NCI-H82 treated with DMSO at 0.1 percent for 48 hours (cell line): ENCODE measurements at regions not wholly inside any gene's neighbourhood (a gene's known extent, or its start where the extent isn't known, plus 50 kb on each side); places are given as distances from the start of the nearest gene placed in this dataset.
A peak's percentile ranks its signal among the peaks of the same experiment; 100 is the strongest.

ENCODE experiments used
- DNase-seq: peaks from one replicate; lab custom pipeline; 2025; ENCODE audit not compliant: unreplicated experiment; lab: John Stamatoyannopoulos, UW

GRCh38 chr3:34008836-34009809, 210.7 kb downstream of the PDCD6IP start:
- no peak for DNase-seq

- no peak for DNase-seq
Observed at GRCh38 chr3:34011171-34012101, 213.0 kb downstream of the PDCD6IP start.

GRCh38 chr3:34012102-34012461, 213.7 kb downstream of the PDCD6IP start:
- DNase-seq = peak; percentile 57

DNA sequence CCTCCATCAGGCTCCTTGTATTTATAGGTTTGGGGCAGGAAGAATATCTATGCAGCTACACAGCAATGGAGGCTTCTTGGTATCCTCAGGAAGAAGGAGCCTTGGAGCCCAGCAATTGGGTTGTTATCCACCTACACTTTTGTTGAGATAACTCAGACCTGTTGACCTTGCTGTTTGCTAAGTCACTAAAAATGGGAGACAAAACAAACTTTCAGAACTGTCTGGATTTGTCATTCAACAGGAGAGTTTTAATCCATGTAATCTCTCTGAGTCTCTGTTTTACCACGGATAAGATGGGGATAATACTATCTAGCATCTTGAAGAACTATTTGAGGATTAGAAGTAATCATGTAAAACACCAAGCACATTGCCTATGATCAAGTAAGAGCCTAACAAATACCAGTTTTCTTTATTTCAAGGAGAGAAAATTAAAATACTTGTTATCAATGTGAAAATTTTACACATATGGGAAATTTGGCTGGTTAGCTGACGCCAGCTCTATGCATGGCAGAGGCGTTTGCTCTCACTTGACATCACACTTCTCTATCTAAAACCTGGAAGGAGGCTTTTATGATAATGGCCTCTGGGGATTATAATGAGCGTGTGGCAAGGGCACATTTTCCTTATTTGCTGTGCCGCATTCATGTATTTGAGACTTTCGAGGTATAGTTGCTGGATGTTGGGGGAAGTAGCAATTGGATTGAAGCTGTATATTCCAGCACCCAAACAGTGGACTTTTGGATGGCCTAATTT, 215.6 kb downstream of the PDCD6IP start:
- DNase-seq = peak; percentile 73

DNA sequence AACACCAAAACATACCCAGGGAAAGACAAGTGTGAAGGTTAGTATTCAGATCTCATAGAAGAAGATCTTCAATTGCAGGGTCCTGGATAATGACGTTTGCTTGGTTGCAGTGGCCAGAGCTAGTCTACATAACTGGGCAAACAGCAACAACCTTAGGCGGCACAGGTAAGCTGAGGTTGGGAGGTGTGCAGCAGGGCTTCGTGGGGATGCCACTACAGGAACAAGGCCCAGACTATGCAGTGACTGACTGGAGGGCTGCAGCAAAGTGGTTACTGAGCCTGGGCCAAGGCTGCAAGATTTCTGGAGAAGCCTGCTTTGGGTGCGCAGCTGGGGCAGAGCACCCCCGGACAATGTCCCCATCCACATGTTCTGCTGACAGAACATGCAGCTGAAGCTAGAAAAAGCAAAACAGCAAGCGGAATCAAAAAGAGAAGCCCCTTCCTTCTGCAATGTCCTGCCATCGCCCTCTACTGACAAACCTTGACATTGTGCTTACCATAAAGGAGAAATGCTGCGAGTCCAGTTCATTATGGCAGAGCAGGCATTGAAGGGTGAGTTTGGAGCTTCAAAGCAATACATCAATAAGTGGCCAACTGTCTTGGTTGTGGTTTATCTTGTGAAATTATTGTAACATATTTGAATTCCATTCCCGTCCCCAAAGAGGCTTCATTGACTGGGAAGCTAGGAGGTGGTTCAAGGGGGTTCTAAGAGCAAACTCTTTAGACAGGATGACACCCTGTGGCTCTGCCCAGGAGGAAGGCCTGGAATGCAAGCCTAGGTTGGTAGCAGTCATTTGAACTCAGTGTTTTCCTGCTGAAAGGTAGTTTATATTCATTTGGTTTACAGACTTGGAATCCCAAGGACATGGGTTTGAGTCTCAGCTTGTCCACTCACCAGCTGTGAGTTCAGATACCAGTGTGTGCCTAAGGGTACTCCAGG, 217.0 kb downstream of the PDCD6IP start:
- DNase-seq = no peak

DNA sequence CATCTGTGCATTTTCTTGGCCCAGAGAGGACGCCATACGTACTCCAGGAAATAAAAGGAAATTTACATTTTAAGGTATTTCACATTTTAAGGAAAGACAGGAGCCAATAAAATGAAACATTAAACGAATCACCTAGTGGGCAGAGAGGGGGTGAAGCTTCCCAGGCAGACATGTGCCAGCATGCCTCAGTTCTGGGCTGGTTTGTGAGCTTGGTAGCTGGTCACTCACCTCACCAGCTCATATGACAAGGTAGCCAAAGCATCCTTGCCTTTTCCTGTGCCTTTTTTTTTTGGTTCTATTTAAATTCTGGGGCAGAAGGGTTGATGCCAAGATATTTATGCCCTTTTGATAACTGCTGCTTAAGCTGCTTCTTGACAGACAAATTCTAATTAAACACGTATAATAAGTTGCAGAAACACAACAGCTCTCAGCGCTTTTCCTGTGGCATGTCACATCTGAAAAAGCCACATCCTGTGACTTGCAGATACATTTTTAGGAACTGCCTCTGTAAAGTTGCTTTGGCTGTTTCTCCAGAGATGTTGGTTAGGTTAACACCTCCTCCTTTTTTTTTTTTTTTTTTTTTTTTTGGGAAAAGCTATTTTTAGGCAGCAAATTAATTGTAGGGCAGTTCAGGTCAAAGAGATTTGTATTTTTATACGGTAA, 218.6 kb downstream of the PDCD6IP start:
- no peak for DNase-seq

DNA sequence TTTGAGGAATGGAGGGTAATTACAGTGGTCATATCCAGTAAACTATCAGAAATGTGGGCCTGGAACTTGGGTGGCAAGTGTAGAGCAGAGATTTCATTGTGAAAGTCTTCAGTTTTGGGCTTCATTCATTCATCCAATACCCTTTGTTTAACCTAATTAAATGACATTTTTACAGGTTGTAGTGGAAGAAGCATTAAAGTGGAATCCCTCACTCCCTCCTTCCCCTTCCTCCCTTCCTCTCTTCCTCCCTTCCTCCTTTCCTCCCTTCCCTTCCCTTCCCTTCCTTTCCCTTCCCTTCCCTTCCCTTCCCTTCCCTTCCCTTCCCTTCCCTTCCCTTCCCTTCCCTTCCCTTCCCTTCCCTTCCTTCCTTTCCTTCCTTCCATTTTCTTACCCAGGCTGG, 219.3 kb downstream of the PDCD6IP start:
- no peak for DNase-seq

GRCh38 chr3:34019158-34019557, 220.7 kb downstream of the PDCD6IP start:
- DNase-seq = no peak

- DNase-seq = no peak
Observed at GRCh38 chr3:34020170-34020569, 221.7 kb downstream of the PDCD6IP start.

DNA sequence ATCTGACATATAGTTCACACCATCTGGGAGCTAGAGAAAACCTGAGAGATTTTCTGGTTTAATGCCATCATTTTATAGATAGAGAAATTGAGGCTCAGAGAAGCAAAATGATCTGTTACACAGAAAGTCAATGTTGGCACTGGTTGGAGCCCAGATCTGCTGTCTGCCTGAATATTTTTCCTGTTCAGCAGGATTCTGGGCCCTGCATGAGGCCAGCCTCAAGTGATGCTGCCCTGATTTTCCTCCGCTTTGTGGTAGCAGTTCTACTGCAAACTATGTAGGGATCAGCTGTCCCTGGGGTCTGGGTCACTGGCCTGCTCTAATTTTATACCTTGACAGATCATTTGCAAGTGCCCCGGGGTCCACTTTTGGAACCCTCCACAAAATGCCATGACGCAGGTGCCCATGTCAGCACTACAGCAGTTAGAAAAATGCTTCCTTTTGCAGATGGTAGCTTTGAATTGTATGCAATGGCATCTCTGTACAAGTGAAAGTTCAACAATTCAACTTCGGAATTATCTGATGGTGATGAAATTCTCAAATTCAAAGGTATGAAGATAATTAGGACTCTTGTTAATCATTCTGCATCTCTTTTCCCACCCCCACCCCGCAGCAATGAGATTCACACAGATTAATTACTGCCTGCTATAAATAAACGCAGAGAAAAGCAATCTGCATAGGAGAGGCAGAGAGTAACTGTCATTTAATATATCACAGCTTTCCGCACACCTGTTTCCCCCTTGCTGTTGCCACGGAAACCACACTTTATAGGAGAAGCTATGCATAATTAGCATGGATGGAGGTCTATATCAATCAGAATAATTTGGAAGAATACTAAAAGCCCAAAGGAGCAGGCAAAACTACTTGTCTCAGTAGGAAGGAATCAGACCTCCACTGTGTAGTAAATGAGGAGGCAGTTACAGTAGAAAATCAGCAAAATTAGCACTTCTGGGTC, 222.6 kb downstream of the PDCD6IP start:
- no peak for DNase-seq

DNA sequence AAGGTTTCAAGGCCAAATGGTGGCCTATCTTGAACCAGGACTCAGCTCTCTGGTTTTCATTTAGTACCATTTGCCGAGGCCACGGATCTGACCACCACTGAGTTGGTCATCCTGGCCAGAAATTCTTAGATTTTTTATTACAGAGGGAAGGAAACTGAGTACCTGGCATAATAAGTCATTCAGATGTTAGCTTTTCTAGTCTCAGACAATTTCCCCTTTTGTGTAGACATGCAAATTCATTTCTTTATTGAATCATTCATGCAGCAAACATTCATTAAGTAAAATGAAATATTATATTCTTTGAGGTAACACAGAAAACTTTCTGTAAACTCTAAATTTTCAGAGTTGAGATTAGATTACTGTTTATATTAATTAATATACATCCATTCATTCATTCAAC, 223.7 kb downstream of the PDCD6IP start:
- no peak for DNase-seq

DNA sequence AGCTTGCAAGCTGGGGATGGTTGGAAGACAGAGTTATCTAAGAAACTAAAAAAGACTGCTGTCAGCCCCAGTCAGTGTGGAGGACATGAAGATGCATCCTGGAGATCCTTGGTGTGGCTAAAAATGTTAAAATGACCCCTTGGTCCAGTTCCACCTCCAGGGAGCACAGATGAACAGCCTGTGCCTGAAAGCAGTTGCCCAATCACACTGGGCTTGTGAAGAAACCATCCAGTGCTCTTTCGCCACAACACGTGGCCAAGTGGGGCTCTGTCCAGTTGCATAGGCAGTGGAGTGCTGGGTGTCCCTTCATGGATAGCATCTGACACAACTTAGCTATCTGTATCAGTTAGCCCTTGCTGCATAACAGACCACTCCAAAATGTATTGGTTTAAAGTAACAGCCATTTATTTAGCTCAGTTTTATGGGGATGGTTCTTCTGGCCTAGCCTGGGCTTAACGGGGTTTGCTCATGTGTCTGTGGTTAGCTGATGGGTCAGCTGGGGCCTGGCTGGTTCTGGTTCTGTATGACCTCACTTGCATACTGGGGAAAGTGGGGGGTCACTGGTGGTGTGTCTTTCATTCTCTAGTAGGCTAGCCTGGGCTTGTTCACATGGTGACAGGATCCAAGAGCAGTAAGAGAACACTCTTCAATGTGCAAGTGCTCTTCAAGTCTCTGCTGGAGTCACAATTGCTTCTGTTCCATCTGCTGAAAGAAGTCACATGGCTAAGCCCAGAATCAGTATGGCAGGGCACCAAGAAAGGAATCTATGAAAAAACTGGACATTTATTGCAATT, 226.2 kb downstream of the PDCD6IP start:
- no peak for DNase-seq

- DNase-seq = no peak
Observed at GRCh38 chr3:34033839-34034238, 235.4 kb downstream of the PDCD6IP start.

- DNase-seq = no peak
Observed at GRCh38 chr3:34034840-34035239, 236.4 kb downstream of the PDCD6IP start.

- no peak for DNase-seq
Observed at GRCh38 chr3:34035775-34036174, 237.3 kb downstream of the PDCD6IP start.

DNA sequence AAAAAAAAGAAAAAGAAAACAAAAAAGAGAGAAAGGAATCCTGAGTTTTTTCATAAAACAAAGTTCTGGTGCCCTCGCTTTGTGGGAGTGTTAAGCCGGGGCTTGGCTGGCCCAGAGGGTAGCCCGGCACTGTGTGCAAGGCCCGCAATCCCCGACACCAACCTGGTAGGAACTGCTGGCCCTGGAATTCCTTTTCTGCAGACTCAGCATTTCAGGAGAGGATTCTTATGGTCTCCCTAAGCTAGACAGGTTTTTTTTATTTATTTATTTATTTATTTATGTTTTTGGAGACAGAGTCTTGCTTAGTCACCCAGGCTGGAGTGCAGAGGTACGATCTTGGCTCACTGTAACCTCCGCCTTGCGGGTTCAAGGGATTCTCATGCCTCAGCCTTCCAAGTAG, 238.8 kb downstream of the PDCD6IP start:
- DNase-seq = no peak

DNA sequence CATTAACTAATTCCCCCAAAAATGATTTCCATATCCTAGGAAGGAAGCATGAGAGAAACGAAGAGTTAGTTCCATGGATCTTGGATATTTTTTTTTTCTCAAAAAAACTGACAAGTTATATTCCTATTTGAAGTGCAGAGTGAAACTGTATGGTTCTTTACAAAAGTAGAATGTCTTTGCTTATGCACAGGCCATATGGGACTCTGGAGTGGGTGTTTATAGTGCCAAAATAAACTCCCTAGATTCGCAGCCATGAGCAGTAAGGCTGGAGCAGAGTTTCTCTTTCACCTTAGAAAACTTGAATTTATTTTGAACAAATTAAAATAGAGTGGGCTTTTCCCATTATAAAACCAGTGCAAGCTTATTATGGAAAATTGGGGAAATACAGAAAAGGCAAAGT, 239.7 kb downstream of the PDCD6IP start:
- DNase-seq = no peak

DNA sequence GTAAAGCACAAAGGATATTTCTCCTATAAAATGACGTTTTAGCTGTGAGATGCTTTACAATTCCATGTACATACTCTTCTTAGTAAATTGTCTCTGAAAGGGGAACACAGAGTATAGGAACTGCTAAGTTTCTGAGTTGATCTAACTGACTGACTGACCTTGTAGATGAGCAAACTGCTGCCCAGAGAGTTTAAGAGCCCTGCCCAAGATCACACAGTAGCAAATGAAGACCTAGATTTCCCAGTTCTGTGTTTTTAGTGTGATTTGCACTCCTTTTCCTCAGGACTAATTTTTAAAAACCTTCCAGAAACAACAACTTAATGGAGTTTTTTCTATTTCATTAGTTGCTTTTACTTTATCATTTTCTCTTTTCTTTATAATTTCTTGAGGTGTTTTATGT, 247.7 kb downstream of the PDCD6IP start:
- no peak for DNase-seq
